Panc1 (cell line): ENCODE measurements at regions not wholly inside any gene's neighbourhood (a gene's known extent, or its start where the extent isn't known, plus 50 kb on each side); places are given as distances from the start of the nearest gene placed in this dataset.

Source experiments
- ATAC-seq: fragments of 200-7000 bp; cut with Tn5 transposase; 2 replicates; pipeline ENCODE4 v1.9.1; 2020; ENCODE audit warnings: mild to moderate bottlenecking, moderate library complexity
- BruUV-seq: library from RNA; stranded (reverse); fragments of 400-500 nt; replicated peaks from 2 replicates; lab custom pipeline; 2021; lab: Mats Ljungman, UMichigan
- CTCF ChIA-PET: fragments of 300-600 bp; sonication (Branson Sonifier 250); formaldehyde crosslinking; loops from one replicate; lab custom pipeline; 2022; ENCODE audit warnings: antibody characterized with exemption; lab: Charles Lee
- POLR2A ChIA-PET: fragments of 300-600 bp; sonication (Branson Sonifier 250); formaldehyde crosslinking; loops from one replicate; lab custom pipeline; 2022; ENCODE audit warnings: antibody characterized with exemption; lab: Charles Lee
- DNase-seq: peaks from one replicate; pipeline ENCODE4 v3.0.0-alpha.2; 2010; ENCODE audit warnings: low read depth, low spot score
- H3K27ac ChIP-seq: 2 replicates; pipeline ENCODE4 v1.5.1; 2011; ENCODE audit warnings: mild to moderate bottlenecking, low read length, inconsistent platforms
- H3K27me3 ChIP-seq: fragments of 200-500 bp; sonication (Bioruptor generic); 2 replicates; pipeline ENCODE4 v1.6.0; 2014; ENCODE audit warnings: low read length, inconsistent platforms; ENCODE audit not compliant: control insufficient read depth, insufficient read depth
- H3K36me3 ChIP-seq: fragments of 200-500 bp; sonication (Bioruptor generic); 2 replicates; pipeline ENCODE4 v1.5.1; 2014; ENCODE audit warnings: inconsistent platforms, mild to moderate bottlenecking, low read length, moderate library complexity; ENCODE audit not compliant: control insufficient read depth, insufficient read depth
- H3K4me1 ChIP-seq: 2 replicates; pipeline ENCODE4 v1.5.1; 2011; ENCODE audit warnings: inconsistent platforms, mild to moderate bottlenecking, low read length, moderate library complexity; ENCODE audit not compliant: control insufficient read depth, insufficient read depth
- H3K4me3 ChIP-seq, 2 experiments: 2 replicates each; pipeline ENCODE4 v1.5.1; 2011 to 2012; ENCODE audit warnings: low read depth in 2 of 2, low read length in 2 of 2, mild to moderate bottlenecking in 2 of 2, inconsistent platforms in 1 of 2, moderate library complexity in 1 of 2
- H3K9me3 ChIP-seq: fragments of 200-500 bp; sonication (Bioruptor generic); 2 replicates; pipeline ENCODE4 v1.5.1; 2014; ENCODE audit warnings: low read depth, mild to moderate bottlenecking, inconsistent platforms, low read length, moderate library complexity; ENCODE audit not compliant: control insufficient read depth, insufficient read depth
- CTCF ChIP-seq: fragments of 450-650 bp; IDR thresholded peaks from 2 replicates; pipeline ENCODE4 v1.5.1; 2017; ENCODE audit warnings: mild to moderate bottlenecking
- POLR2AphosphoS5 ChIP-seq: IDR thresholded peaks from 2 replicates; pipeline ENCODE4 v1.6.1; 2012; ENCODE audit warnings: mild to moderate bottlenecking, low read depth, low read length, moderate library complexity
- REST ChIP-seq, 2 experiments: IDR thresholded peaks; 2 replicates each; pipeline ENCODE4 v1.6.1; 2011 to 2012; ENCODE audit warnings: low read depth in 2 of 2, control low read depth in 1 of 2, low read length in 1 of 2, mild to moderate bottlenecking in 1 of 2, moderate library complexity in 1 of 2; ENCODE audit not compliant: insufficient read depth in 1 of 2
- SIN3A ChIP-seq: IDR thresholded peaks from 2 replicates; pipeline ENCODE4 v1.6.1; 2012; ENCODE audit warnings: low read depth, mild to moderate bottlenecking, low read length, moderate library complexity, borderline replicate concordance; ENCODE audit not compliant: insufficient read depth
- TCF7L2 ChIP-seq: IDR thresholded peaks from 2 replicates; pipeline ENCODE4 v1.6.1; 2011; ENCODE audit warnings: mild to moderate bottlenecking, low read depth, low read length, inconsistent platforms
- in situ Hi-C: cut with HindIII; loops from 2 replicates; pipeline ENCODE4 v1.10.0; 2016; ENCODE audit warnings: low sequenced_read_pairs, low pct_unique_long_range_greater_than_20kb
- intact Hi-C: fragments of 100-400 bp; cut with micrococcal nuclease; formaldehyde crosslinking; loops from one replicate; pipeline ENCODE4 v1.10.0; 2022; ENCODE audit not compliant: unreplicated experiment

GRCh38 chr16:22705799-22706198 is 108.2 kb upstream of the HS3ST2 start:
- Histone ChIP-seq H3K9me3 (no peaks in the 10 kb centered on the region), H3K4me1 (no peaks in the 10 kb centered on the region), H3K27me3 (peaks cover 5% of the 10 kb centered on the region), H3K4me3 (no peak overlapping the region), H3K27ac (no peak overlapping the region), H3K36me3 (no peaks in the 10 kb centered on the region)
- intact Hi-C loops (no loop called here), in situ Hi-C loops (no loop called here)
- ATAC-seq = no peak
- DNase-seq = no peak
- TF ChIP-seq SIN3A (no peak), REST (IDR thresholded peaks at IDR 0.05; ENCODE audit: insufficient read depth in 1 of 2, low read depth in 2 of 2, low read length in 1 of 2) (no peak), TCF7L2 (no peak), CTCF (no peak), POLR2AphosphoS5 (no peak)
- no TSS peak for BruUV-seq
- CTCF ChIA-PET = no interaction called here
- POLR2A ChIA-PET = no interaction called here

DNA sequence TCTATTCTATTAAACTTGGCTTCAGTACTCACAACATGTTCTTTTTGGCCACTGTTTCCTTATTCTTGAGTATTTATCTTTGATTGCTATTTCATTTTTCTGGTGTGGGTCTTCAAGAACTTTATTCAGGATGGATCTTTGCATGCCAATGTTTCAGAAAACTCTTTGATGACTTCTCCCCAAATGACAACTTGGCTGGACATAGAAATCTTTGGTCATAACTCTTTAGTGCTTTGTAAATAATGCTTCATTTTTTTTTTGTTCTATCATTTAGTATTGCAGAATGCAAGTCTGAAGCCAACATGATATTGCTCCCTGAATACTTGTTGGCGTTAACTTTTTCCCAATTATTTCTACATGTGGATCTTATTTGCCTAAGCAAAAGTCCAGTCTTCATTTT is 103.6 kb upstream of the HS3ST2 start:
- intact Hi-C loops = no loop called here
- Histone ChIP-seq H3K4me3 (no peak overlapping the region), H3K27ac (no peak overlapping the region), H3K27me3 (no peaks in the 10 kb centered on the region), H3K9me3 (no peaks in the 10 kb centered on the region; the same call in 1 of the 2 replicates), H3K36me3 (no peaks in the 10 kb centered on the region), H3K4me1 (no peaks in the 10 kb centered on the region)
- ChIA-PET CTCF (no interaction called here), POLR2A (no interaction called here)
- BruUV-seq = no TSS peak
- DNase-seq (no peak), ATAC-seq (no peak)
- TF ChIP-seq REST (IDR thresholded peaks at IDR 0.05; ENCODE audit: insufficient read depth in 1 of 2, low read depth in 2 of 2, low read length in 1 of 2) = no peak
- no peak for TF ChIP-seq POLR2AphosphoS5
- TF ChIP-seq SIN3A = no peak
- TF ChIP-seq TCF7L2 = no peak
- TF ChIP-seq CTCF = no peak
- in situ Hi-C loops = no loop called here
